GM12864 (cell line): ENCODE measurements at regions not wholly inside any gene's neighbourhood (a gene's known extent, or its start where the extent isn't known, plus 50 kb on each side); places are given as distances from the start of the nearest gene placed in this dataset.

ENCODE experiments used
- DNase-seq: peaks from one replicate; pipeline ENCODE4 v3.0.0-alpha.2; 2011; ENCODE audit warnings: low read depth
- H3K4me3 ChIP-seq: 2 replicates; pipeline ENCODE4 v1.5.1; 2011; ENCODE audit warnings: mild to moderate bottlenecking, low read depth, low read length, control low read depth
- TF ChIP-seq, protein P1 (sequence below): IDR thresholded peaks from 2 replicates; pipeline ENCODE4 v1.5.1; 2011; ENCODE audit warnings: low read depth, mild to moderate bottlenecking, moderate library complexity, low read length, control low read depth, inconsistent platforms; ENCODE audit errors: missing control alignments

DNA sequence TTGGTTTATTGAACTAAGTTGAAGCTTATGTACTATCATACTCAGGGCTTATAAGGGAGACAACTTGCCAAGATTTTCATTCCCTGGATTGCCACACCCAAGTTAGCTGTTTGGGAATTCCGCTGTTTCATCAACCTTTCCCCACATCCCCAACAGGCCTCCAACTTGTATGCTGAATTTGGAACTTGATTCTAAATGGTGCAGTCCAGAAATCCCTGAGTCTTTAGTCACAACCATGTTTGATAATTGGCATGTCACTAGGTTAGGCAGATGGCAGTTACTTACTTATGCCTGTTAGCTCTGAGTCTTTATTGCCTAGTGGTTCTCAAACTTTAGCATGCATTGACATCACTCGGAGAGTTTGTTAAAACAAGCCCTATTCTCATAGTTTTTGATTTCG, 135.4 kb upstream of the PRPS1L1 start:
- H3K4me3 ChIP-seq, result no peak overlapping the region
- no peak for DNase-seq
- TF ChIP-seq, protein P1, sequence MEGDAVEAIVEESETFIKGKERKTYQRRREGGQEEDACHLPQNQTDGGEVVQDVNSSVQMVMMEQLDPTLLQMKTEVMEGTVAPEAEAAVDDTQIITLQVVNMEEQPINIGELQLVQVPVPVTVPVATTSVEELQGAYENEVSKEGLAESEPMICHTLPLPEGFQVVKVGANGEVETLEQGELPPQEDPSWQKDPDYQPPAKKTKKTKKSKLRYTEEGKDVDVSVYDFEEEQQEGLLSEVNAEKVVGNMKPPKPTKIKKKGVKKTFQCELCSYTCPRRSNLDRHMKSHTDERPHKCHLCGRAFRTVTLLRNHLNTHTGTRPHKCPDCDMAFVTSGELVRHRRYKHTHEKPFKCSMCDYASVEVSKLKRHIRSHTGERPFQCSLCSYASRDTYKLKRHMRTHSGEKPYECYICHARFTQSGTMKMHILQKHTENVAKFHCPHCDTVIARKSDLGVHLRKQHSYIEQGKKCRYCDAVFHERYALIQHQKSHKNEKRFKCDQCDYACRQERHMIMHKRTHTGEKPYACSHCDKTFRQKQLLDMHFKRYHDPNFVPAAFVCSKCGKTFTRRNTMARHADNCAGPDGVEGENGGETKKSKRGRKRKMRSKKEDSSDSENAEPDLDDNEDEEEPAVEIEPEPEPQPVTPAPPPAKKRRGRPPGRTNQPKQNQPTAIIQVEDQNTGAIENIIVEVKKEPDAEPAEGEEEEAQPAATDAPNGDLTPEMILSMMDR, result no peak

DNA sequence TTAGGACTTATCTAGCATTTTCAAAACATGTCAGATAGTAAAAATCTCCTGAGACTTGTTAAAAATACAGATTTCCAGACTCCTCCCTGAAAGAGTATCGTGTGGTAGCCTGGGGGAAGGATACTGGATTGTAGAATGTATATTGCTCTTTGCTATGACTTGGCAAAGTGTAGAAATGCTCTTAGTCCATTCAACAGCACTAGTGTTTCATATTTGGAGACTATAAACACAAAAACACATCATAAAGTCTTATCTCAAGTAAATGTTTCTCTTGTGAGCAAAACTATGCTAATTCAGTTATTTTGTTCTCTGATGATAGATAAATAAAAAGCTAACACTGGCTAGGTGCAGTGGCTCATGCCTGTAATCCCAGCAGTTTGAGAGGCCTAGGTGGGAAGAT, 137.5 kb upstream of the PRPS1L1 start:
- no peak for DNase-seq
- no peak overlapping the region for H3K4me3 ChIP-seq
- TF ChIP-seq, protein P1, result no peak

GRCh38 chr7:18166002-18166401, 138.4 kb upstream of the PRPS1L1 start:
- H3K4me3 ChIP-seq, result no peak overlapping the region
- TF ChIP-seq, protein P1, result no peak
- DNase-seq, result no peak

DNA sequence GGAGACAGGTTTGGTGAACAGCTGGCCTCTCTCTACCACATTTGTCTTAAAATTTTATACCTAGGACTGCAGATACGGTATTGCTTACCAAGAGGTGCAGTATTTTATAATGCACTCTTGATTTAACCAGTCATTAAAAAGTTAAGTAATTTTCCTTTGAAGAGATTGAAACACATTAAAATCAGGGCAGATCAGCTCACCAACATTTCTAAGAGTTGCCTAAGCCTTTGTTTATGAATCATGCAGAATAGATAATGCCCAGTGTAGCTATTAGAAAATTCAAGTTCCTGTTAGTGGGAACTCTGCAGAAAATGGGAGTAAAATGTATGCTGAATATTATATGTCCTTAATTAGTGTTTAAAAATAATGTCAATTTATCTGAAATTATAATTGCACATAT, 140.2 kb upstream of the PRPS1L1 start:
- DNase-seq, result no peak
- TF ChIP-seq, protein P1, result no peak
- H3K4me3 ChIP-seq, result no peak overlapping the region

DNA sequence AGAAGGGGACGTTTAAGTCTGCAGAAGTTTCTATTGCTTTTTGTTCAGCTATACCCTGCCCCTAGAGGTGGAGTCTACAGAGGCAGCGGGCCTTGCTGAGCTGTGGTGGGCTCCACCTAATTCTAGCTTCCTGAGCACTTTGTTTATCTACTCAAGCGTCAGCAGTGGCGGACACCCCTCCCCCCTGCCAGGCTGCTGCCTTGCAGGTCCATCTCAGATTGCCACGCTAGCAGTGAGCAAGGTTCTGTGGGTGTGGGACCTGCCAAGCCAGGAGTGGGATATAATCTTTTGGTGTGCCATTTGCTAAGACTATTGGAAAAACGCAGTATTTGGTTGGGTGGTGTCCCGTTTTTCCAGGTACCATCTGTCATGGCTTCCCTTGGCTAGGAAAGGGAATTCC, 147.3 kb upstream of the PRPS1L1 start:
- TF ChIP-seq, protein P1, result no peak
- H3K4me3 ChIP-seq, result no peak overlapping the region
- no peak for DNase-seq

DNA sequence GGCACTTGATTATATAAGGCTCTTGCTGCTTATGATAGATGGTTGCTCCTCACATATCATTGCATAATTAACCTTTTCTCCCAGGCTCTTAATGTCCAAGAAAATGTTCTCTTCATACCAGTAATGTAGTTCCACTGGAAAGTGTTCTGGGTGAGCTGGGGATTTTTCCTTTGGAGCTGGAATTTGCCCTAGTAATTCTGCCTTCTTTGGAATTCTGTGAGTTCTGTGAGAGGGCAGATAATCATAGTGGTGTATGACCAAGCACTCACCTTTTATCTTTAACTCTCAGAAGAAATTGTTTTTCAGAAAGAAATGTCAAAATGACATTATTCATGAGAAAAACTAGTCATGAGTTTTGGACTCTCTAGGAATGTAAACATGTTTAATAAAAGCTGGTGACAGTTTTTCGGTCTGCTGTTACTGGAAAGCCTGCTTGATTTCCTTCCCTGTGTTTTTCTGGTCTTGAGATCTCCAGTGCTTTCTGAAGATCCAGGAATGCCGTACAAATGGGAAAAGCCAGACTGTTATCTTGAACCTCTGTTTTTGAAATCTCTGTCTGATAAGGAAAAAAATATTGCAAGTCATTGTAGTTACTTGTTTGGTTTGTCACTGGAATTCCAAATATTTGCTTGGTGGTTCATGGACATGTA, 148.3 kb upstream of the PRPS1L1 start:
- DNase-seq, result no peak
- TF ChIP-seq, protein P1, result no peak
- H3K4me3 ChIP-seq, result no peak overlapping the region

GRCh38 chr7:18177129-18177814, 149.6 kb upstream of the PRPS1L1 start:
- TF ChIP-seq, protein P1, result no peak
- DNase-seq, result no peak
- H3K4me3 ChIP-seq, result no peak overlapping the region
